NCI-H345 treated with DMSO at 0.1 percent for 48 hours (cell line): ENCODE measurements at regions not wholly inside any gene's neighbourhood (a gene's known extent, or its start where the extent isn't known, plus 50 kb on each side); places are given as distances from the start of the nearest gene placed in this dataset.
"Not testable (repeated sequence)": the region's sequence is repeated elsewhere in the genome, so short reads cannot be mapped to it uniquely, and the experiment has no call there.

Experiments
- DNase-seq: peaks from one replicate; lab custom pipeline; 2025; ENCODE audit not compliant: unreplicated experiment; lab: John Stamatoyannopoulos, UW

GRCh38 chrX:40380655-40381488 is 199.9 kb upstream of the ATP6AP2 start:
- no peak for DNase-seq

GRCh38 chrX:40377684-40378083 is 203.1 kb upstream of the ATP6AP2 start:
- no peak for DNase-seq

DNA sequence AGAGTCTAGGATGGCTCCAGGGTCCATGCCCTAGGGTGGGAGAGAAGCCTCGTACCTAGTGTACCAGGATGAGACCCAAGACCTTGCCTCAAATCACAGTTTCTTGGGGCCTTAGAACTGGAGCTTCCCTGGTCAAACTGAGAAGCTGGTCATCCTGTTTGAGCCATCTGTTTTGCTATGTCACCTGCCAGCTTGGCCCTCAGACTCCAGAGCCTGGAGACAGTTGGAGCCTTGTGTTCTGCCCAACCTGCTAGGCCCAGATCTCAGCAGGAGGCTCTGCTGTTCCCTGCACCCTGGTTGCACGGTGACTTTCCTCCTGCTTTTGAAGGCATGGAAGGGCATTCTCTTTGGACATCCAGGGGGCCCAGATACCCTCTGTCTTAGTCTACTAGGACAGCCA is 206.3 kb upstream of the ATP6AP2 start:
- DNase-seq, result no peak

DNA sequence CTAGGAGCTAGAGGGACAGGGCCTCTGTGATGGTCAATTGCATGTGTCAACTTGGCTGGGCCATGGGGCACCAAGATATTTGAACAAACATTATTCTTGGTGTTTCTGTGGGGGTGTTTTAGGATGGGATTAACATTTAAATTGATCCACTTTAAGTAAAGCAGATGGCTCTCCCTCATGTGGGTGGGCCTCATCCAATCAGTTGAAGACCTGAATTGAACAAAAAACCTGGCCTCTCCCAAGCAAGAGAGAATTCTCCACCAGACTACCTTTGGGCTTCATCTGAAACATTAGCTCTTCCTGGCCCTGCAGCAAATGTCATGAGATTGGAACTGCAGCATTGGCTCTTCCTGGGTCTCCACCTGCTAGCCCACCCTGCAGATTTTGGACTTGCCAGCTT is 207.1 kb upstream of the ATP6AP2 start:
- DNase-seq, result no peak

DNA sequence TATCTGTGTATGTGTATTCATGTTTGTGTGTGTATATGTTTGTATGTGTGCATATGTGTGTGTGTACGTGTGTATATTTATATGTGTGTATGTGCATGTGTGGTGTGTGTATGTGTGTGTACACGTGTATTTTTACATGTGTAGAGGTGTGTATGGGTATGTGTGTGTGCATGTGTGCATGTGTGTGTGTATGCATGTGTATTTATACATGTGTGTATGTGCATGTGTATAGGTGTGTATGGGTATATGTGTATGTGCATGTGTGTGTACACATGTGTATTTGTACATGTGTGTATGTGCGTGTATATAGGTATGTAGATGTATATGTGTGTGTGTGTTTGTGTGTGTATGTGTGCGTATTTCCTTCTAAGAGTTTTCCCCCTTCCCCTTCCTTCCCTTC is 207.7 kb upstream of the ATP6AP2 start:
- DNase-seq, result no peak

DNA sequence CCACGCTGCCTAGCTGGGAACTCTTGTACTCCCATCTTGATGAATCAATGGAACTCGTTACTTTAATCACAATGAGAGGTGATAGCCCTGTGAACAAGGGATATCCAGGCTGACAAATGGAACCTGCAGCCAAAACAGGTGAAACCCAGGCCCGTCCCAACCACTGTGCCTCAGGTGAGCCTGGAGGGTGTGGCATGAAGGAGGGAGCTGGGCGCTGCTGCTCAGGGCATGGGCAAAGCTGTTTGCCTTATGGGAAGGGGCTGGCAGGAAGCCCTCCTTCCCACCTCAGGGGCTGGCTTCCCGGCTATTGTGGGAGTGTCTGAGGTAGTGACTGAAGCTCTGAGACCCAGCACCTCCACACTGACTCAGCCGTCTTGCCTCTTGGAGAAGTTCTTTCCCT is 209.4 kb upstream of the ATP6AP2 start:
- DNase-seq, result no peak

GRCh38 chrX:40368611-40369061 is 212.1 kb upstream of the ATP6AP2 start:
- DNase-seq, result no peak

GRCh38 chrX:40366661-40367060 is 214.1 kb upstream of the ATP6AP2 start:
- DNase-seq, result no peak

DNA sequence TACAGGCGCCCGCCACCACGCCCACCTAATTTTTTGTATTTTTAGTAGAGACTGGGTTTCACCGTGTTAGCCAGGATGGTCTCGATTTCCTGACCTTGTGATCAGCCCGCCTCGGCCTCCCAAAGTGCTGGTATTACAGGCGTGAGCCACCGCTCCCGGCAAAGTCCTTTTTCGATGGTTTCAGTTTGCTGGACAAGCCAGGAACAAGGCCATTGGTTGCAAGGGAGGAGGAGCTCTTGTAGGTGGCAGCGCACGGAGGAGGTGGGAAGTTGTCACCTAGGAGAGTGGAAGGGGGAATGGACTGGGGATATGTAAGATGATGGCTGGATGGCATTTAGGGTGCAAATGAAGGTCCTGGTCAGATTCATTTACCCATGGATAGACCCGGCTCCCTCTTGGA is 218.5 kb upstream of the ATP6AP2 start:
- not testable (repeated sequence) for DNase-seq

DNA sequence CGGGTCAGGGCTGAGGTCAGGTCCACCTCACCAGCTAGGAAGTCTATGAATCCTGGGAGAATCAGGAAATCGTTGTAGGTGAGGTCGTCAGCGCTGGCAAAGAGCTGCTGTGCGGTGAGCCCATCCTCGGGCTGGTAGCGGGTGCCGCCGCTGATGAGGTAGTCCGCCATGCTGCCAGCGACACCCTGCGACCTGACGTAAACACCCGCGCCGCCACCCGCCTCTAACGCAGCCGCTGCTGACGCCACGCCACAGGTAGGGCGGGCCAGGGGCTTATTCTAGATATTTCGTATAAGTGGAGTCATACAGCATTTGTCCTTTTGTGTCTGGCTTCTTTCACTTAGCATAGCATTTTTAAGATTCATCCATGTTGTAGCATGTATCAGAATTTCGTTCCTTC is 220.2 kb upstream of the ATP6AP2 start:
- DNase-seq, result no peak

DNA sequence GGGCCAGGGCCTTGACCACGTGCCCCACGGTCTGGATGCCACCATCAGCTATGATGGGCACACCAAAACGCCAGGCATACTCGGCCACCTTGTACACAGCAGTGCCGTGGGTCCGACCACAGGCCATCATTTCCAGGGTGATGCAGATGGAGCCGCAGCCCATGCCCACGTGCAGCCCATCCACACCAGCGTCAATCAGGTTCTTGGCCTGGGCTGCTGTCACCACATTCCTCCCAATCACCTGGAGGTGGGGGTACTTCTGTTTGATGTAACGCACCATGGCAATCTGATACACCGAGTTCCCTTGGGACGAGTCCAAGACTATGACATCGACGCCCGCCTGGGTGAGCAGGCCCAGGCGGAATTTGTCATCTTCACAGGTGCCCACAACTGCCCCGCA is 221.2 kb upstream of the ATP6AP2 start:
- DNase-seq, result no peak

GRCh38 chrX:40358994-40359393 is 221.8 kb upstream of the ATP6AP2 start:
- no peak for DNase-seq

- DNase-seq, result no peak
Measured at GRCh38 chrX:40349251-40349650, 231.5 kb upstream of the ATP6AP2 start.

DNA sequence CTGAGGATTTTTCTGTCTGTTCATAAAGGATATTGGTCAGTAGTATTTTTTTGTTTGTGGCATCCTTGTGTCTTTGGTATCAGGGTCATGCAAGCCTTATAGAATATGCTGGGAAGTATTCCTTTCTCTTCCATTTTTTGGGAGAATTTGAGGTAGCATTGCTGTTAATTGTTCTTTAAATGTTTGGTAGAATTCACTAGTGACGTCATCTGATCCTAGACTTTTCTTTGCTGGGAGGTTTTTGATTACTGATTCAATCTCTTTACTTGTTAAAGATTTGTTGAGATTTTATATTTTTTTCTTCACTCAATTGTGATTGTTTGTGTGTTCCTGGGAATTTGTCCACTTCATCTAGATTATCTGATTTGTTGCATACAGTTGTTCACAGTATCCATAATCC is 234.4 kb upstream of the ATP6AP2 start:
- DNase-seq, result no peak

- no peak for DNase-seq
Measured at GRCh38 chrX:40343319-40343718, 237.5 kb upstream of the ATP6AP2 start.

GRCh38 chrX:40340116-40340515 is 240.7 kb upstream of the ATP6AP2 start:
- DNase-seq, result no peak

DNA sequence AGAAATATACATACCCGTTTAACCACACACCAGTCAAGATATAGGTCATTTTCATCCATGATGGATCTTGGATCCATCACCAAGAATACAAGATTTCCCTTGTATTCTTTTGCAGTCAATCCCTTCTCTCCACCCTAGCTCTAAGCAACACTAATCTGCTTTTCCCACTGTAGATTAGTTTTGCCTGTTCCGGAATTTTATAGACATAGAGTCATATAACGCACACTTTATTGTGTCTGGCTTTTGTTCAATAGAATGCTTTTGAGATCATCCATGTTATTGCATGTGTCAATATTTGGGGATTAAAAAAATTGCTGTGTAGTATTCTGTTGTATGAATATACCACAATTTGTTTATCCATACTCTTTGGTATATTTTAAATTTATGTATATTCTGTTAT is 235.6 kb upstream of the BCOR start:
- no peak for DNase-seq

- DNase-seq, result no peak
Measured at GRCh38 chrX:40331762-40332161, 234.0 kb upstream of the BCOR start.

- DNase-seq, result no peak
Measured at GRCh38 chrX:40331353-40331752, 233.6 kb upstream of the BCOR start.

DNA sequence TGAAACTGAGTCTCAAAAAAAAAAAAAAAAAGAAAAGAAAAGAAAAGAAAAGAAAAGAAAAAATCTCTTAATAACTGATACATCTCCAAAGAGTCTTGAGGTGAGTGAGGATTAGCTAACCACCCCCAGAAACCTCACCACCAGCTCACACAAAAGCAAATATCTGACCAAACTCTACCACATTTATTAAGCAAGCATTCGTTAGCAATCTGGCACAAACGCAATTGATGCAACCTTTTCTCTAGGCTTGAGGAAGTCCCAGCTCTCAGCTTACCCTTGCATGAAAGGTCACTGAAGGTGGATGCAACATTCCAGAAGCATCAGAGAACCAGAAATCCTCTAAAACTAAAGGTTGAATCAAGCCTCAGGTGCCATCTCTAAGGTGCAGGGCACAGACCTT is 231.9 kb upstream of the BCOR start:
- DNase-seq, result no peak

GRCh38 chrX:40327085-40327484 is 229.3 kb upstream of the BCOR start:
- DNase-seq, result no peak

DNA sequence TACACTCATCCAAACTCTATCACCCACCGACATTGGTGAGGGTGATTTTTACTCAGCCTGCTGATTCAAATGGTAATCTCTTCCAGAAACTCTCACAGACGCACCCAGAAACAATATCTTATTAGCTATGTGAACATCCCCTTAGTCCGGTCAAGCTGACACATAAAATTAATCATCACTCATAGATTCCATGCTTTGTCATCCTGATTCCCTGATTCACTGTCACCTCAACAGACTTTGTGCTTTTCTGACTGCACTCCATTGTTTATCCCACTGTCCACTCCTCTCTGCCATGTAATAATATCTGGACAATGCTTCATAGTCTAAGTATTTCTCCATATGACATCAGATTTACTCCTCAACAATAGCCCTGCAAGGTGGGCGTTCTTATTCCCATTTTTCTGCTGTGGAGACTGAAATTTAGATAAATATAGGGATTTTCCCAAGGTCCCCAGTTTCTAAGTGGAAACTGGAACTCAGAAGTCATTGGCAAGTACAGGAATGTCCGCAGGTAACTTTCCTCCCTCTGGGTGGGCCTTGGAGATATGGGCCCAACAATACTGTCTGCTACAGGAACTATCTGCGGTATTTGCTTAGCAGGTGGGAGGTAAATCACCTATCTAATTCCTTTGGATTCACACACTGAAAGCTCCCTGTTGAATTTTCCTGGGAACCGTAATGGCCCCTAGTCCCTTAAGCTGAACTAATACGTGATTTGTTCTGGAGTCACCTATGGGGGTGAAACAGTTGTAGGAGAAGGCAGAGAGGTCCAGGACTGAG is 228.6 kb upstream of the BCOR start:
- DNase-seq, result no peak
